Activated naive CD4-positive, alpha-beta T cell treated with anti-CD3 and anti-CD28 coated beads for 36 hours (primary cell): ENCODE measurements at regions not wholly inside any gene's neighbourhood (a gene's known extent, or its start where the extent isn't known, plus 50 kb on each side); places are given as distances from the start of the nearest gene placed in this dataset.

ENCODE experiments used
- CTCF ChIA-PET: fragments of 350-600 bp; sonication (Branson Sonifier 250); formaldehyde crosslinking; loops from one replicate; lab custom pipeline; 2021; ENCODE audit warnings: antibody characterized with exemption; lab: Charles Lee
- DNase-seq: peaks from one replicate; pipeline ENCODE4 v3.0.0-alpha.2; 2020
- H3K27ac Mint-ChIP-seq: one replicate; pipeline ENCODE4 v1.8.0; 2021; ENCODE audit warnings: mild to moderate bottlenecking, mixed read lengths
- H3K27me3 Mint-ChIP-seq: one replicate; pipeline ENCODE4 v1.8.0; 2021; ENCODE audit warnings: low read depth, mixed read lengths
- H3K36me3 Mint-ChIP-seq: one replicate; pipeline ENCODE4 v1.8.0; 2021; ENCODE audit warnings: low read depth, mixed read lengths
- H3K4me1 Mint-ChIP-seq: one replicate; pipeline ENCODE4 v1.8.0; 2021; ENCODE audit warnings: low read depth, mixed read lengths
- H3K4me3 Mint-ChIP-seq: one replicate; pipeline ENCODE4 v1.8.0; 2021; ENCODE audit warnings: mild to moderate bottlenecking, moderate library complexity, mixed read lengths
- H3K9me3 Mint-ChIP-seq: one replicate; pipeline ENCODE4 v1.8.0; 2021; ENCODE audit warnings: mixed read lengths
- intact Hi-C: fragments of 100-400 bp; cut with micrococcal nuclease; formaldehyde crosslinking; loops from one replicate; pipeline ENCODE4 v1.15.1; 2023

- Mint-ChIP-seq H3K4me1 (peaks cover 4% of the 10 kb centered on the region), H3K9me3 (peaks cover 14% of the 10 kb centered on the region), H3K4me3 (no peak overlapping the region), H3K27me3 (no peaks in the 10 kb centered on the region), H3K36me3 (peaks cover 4% of the 10 kb centered on the region), H3K27ac (no peak overlapping the region)
- DNase-seq = no peak
- CTCF ChIA-PET = no interaction called here
- intact Hi-C loops = no loop called here
Measured at GRCh38 chr3:109887293-109887692, 549.9 kb upstream of the DPPA4 start.

DNA sequence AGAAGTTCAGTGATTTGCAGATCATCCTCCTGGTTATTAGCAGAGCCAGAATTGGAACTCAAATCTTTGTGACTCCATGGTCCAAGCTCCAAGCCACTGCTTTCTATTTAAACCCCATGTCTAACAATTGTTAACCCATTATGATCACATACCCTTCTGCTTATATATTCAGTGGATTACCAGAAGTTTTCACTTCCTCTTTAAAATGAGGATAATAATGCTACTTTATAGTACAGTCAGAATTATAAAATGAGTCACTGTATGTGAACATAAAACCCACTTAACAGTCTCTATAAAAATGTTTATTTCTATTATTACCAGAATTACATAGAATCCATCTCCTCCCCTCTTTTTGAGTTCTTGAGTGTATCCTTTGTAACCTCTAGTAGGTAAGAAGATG lies 550.7 kb upstream of the DPPA4 start:
- no peak overlapping the region for H3K4me3 Mint-ChIP-seq
- peaks cover 12% of the 10 kb centered on the region for H3K9me3 Mint-ChIP-seq
- CTCF ChIA-PET = no interaction called here
- DNase-seq = no peak
- intact Hi-C loops = no loop called here
- peaks cover 4% of the 10 kb centered on the region for H3K36me3 Mint-ChIP-seq
- H3K27me3 Mint-ChIP-seq = no peaks in the 10 kb centered on the region
- peaks cover 4% of the 10 kb centered on the region for H3K4me1 Mint-ChIP-seq
- H3K27ac Mint-ChIP-seq = no peak overlapping the region

DNA sequence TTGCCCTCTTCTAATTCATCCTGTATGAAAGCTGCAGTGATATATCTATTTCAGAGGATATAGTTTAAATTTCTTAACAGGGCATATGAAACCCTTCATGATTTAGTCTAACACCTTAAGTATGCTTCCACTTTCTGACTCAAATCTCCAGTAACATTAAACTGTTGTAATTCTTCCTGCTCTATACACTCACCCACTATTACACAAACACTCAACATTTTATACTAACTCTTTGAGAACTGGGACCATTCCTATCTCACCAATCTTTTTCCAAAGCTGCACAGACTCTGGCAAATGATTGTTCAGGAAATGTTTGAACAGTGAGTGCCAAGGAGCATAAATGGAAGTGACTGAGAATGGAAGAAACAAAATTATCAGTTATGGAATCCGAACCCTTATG lies 560.4 kb upstream of the DPPA4 start:
- CTCF ChIA-PET = no interaction called here
- Mint-ChIP-seq H3K4me3 (no peak overlapping the region), H3K9me3 (no peaks in the 10 kb centered on the region), H3K36me3 (no peaks in the 10 kb centered on the region), H3K4me1 (peaks cover 16% of the 10 kb centered on the region), H3K27me3 (no peaks in the 10 kb centered on the region), H3K27ac (no peak overlapping the region)
- no peak for DNase-seq
- intact Hi-C loops = no loop called here

GRCh38 chr3:109899925-109900324 lies 562.6 kb upstream of the DPPA4 start:
- H3K36me3 Mint-ChIP-seq = no peaks in the 10 kb centered on the region
- H3K27ac Mint-ChIP-seq = no peak overlapping the region
- no peaks in the 10 kb centered on the region for H3K9me3 Mint-ChIP-seq
- no peak overlapping the region for H3K4me3 Mint-ChIP-seq
- no peak for DNase-seq
- intact Hi-C loops = loop anchor here (5.0 kb wide), 1 partner anchor 168 kb away; no protein-coding TSS in a partner anchor
- peaks cover 16% of the 10 kb centered on the region for H3K4me1 Mint-ChIP-seq
- CTCF ChIA-PET = no interaction called here
- H3K27me3 Mint-ChIP-seq = no peaks in the 10 kb centered on the region

- H3K27me3 Mint-ChIP-seq = no peaks in the 10 kb centered on the region
Measured at GRCh38 chr3:109900783-109901182, 563.4 kb upstream of the DPPA4 start.

DNA sequence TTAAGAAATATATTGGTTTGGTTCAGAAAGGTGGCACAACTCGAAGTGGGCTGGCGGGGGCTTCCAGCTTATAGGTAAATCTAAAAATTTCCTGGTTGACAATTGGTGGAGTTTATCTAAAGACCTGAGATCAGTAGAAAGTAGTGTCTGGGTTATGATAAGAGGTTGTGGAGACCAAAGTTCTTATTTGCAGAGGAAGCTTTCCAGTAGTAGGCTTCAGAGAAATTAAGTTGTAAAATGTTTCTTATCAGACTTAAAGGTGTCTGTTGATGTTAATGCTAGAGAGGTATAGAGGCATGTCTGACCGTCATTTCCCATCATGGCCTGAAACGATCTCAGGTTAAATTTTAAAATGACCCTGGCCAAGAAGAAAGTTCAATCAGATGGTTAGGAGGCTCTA lies 565.2 kb upstream of the DPPA4 start:
- H3K36me3 Mint-ChIP-seq = no peaks in the 10 kb centered on the region
- CTCF ChIA-PET = interaction anchor here (0.7 kb wide), 1 partner anchor 1412 kb away, joined by 3 read pairs; no protein-coding TSS in a partner anchor
- intact Hi-C loops = loop anchor here (5.0 kb wide), 1 partner anchor 170 kb away; no protein-coding TSS in a partner anchor
- H3K9me3 Mint-ChIP-seq = peaks cover 9% of the 10 kb centered on the region
- peaks cover 16% of the 10 kb centered on the region for H3K4me1 Mint-ChIP-seq
- no peak overlapping the region for H3K27ac Mint-ChIP-seq
- DNase-seq = no peak
- H3K27me3 Mint-ChIP-seq = no peaks in the 10 kb centered on the region
- H3K4me3 Mint-ChIP-seq = no peak overlapping the region

More at GRCh38 chr3:109900783-109901182, 563.4 kb upstream of the DPPA4 start:
- H3K4me1 Mint-ChIP-seq = peaks cover 16% of the 10 kb centered on the region
- H3K9me3 Mint-ChIP-seq = no peaks in the 10 kb centered on the region
- CTCF ChIA-PET = no interaction called here
- H3K27ac Mint-ChIP-seq = no peak overlapping the region
- DNase-seq = no peak
- intact Hi-C loops = loop anchor here (5.0 kb wide), 1 partner anchor 168 kb away; no protein-coding TSS in a partner anchor
- H3K4me3 Mint-ChIP-seq = no peak overlapping the region
- H3K36me3 Mint-ChIP-seq = no peaks in the 10 kb centered on the region

DNA sequence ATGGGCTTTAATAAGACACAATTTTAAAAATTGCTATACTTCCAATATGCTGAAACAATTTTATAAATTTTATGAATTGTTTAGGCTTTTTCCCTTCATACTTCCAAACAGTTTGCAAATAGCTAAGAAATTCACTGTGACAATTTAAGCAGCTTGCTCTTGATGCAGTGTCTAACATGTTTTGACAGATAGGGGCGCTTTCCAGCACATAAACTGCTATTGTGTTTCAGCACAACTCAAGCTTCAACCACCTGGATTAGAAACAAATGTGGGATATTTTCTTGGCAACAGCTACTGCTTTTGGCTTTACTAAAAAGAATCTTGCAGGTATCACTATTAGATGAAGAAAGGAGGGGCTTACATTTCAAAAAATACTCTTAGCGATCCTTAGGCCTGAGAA lies 565.8 kb upstream of the DPPA4 start:
- no peaks in the 10 kb centered on the region for H3K27me3 Mint-ChIP-seq
- no peak overlapping the region for H3K27ac Mint-ChIP-seq
- no peak for DNase-seq
- intact Hi-C loops = loop anchor here (5.0 kb wide), 1 partner anchor 171 kb away; no protein-coding TSS in a partner anchor
- no peaks in the 10 kb centered on the region for H3K36me3 Mint-ChIP-seq
- CTCF ChIA-PET = no interaction called here
- H3K4me1 Mint-ChIP-seq = peaks cover 16% of the 10 kb centered on the region
- peaks cover 9% of the 10 kb centered on the region for H3K9me3 Mint-ChIP-seq
- no peak overlapping the region for H3K4me3 Mint-ChIP-seq

DNA sequence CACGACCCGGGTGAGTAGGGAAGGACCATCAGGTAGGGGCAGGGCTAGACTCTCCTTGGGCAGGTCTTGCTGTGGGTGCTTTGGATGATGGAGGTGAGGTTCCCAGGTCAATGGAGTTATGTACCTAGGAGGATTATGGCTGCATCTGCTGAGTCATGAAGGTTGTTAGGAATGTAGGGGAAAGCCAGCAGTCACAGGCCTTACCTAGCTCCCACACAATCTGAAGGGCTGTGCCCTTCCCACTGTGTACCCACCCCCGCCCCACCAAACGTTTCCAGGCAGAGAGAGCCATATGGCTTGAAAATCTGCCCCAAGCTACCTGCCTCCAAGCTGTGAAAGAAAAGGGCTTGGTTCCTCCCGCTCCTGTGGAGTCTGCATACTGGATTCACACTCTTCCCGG lies 573.4 kb upstream of the DPPA4 start:
- no peak overlapping the region for H3K4me3 Mint-ChIP-seq
- no peaks in the 10 kb centered on the region for H3K4me1 Mint-ChIP-seq
- peaks cover 18% of the 10 kb centered on the region for H3K9me3 Mint-ChIP-seq
- H3K27me3 Mint-ChIP-seq = no peaks in the 10 kb centered on the region
- CTCF ChIA-PET = no interaction called here
- no peaks in the 10 kb centered on the region for H3K36me3 Mint-ChIP-seq
- DNase-seq = no peak
- H3K27ac Mint-ChIP-seq = no peak overlapping the region
- intact Hi-C loops = no loop called here

GRCh38 chr3:109918740-109919139 lies 581.4 kb upstream of the DPPA4 start:
- no peaks in the 10 kb centered on the region for H3K27me3 Mint-ChIP-seq
- no peak overlapping the region for H3K4me3 Mint-ChIP-seq
- peaks cover 2% of the 10 kb centered on the region for H3K4me1 Mint-ChIP-seq
- CTCF ChIA-PET = no interaction called here
- intact Hi-C loops = no loop called here
- no peaks in the 10 kb centered on the region for H3K36me3 Mint-ChIP-seq
- no peak overlapping the region for H3K27ac Mint-ChIP-seq
- peaks cover 6% of the 10 kb centered on the region for H3K9me3 Mint-ChIP-seq
- no peak for DNase-seq

DNA sequence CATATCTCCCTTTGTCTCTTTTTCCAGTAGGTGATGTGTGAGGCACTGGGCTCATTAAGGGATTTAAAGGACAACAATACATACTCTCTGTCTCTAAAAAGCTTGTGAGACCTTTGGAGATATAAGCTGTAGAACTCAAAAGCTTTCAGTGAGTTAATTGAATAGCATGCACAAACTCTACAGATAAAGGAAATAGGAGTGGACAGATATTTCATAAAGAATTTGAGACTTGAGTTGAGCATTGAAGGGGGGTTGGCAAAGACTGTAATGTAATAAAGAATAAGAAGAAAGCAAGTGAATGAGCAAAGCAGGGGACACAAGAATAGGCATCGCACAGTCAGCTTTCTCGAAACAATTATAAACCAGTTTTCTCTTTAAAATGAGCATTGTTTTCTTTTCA lies 583.4 kb upstream of the DPPA4 start:
- CTCF ChIA-PET = no interaction called here
- intact Hi-C loops = no loop called here
- Mint-ChIP-seq H3K27me3 (no peaks in the 10 kb centered on the region), H3K9me3 (no peaks in the 10 kb centered on the region), H3K4me1 (peaks cover 2% of the 10 kb centered on the region), H3K4me3 (no peak overlapping the region), H3K27ac (no peak overlapping the region), H3K36me3 (no peaks in the 10 kb centered on the region)
- no peak for DNase-seq

DNA sequence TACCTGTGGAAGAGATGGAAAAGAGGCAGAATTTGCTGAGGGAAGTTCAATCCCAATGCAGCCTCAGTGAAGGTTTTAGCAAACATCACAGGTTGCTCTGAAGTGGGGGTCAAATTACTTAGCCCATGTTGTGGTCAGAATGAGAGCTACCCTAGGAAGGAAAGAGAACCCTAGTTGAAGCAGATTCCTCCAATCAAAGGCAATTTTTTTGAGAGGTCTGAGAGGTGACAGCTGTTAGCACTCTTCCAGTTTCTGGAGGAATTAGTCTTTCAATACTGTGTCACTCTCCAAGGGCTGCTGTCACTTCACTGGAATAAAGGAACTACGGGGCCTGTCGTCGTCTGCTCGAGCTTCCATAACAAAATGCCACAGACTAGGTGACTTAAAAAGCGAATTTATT lies 584.2 kb upstream of the DPPA4 start:
- Mint-ChIP-seq H3K27me3 (no peaks in the 10 kb centered on the region), H3K9me3 (no peaks in the 10 kb centered on the region), H3K4me1 (peaks cover 2% of the 10 kb centered on the region), H3K36me3 (no peaks in the 10 kb centered on the region), H3K27ac (no peak overlapping the region), H3K4me3 (no peak overlapping the region)
- DNase-seq = no peak
- CTCF ChIA-PET = no interaction called here
- intact Hi-C loops = no loop called here

DNA sequence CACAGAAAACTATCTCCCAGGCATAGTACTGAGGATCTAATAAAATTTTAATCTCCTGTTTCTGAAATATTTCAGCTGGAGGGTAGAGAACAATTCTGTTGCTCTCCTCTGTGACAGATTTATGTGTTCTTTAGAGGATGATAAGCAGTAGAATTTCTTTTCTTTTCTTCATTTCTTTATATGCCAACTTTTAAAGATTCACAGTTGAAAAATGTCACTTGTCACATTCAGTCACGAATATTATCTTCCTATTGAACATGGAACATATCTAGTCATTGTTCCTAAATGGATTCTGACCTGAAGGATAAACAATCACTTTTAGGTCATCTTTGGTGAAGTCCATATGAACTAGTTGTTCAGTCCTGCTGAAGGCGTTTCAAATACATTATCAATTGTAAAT lies 585.5 kb upstream of the DPPA4 start:
- H3K4me1 Mint-ChIP-seq = peaks cover 11% of the 10 kb centered on the region
- H3K36me3 Mint-ChIP-seq = no peaks in the 10 kb centered on the region
- H3K27me3 Mint-ChIP-seq = no peaks in the 10 kb centered on the region
- no peak for DNase-seq
- no peaks in the 10 kb centered on the region for H3K9me3 Mint-ChIP-seq
- no peak overlapping the region for H3K27ac Mint-ChIP-seq
- intact Hi-C loops = no loop called here
- H3K4me3 Mint-ChIP-seq = no peak overlapping the region
- CTCF ChIA-PET = no interaction called here

DNA sequence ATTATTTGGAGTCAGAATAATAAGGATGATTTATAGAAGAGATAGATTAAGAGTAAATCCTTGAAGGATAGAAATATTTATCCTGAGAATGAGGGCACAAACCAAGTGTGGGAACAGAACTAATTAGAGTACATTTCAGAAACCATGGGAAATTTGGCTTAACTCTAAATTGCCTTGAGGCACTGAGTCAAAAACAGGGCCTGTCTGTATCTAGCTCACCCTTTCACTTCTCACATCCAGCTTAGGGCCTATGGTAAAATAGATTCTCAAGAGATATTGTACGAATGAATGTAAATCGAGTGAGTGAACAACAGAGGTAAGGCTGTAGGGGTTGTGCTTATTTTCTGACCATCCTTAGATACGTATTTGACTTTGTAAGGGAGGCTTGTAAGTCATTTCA lies 586.1 kb upstream of the DPPA4 start:
- intact Hi-C loops = no loop called here
- CTCF ChIA-PET = no interaction called here
- Mint-ChIP-seq H3K9me3 (no peaks in the 10 kb centered on the region), H3K36me3 (no peaks in the 10 kb centered on the region), H3K4me1 (peaks cover 12% of the 10 kb centered on the region), H3K27me3 (no peaks in the 10 kb centered on the region), H3K4me3 (no peak overlapping the region), H3K27ac (no peak overlapping the region)
- no peak for DNase-seq
